Right hindlimb (tissue), 1 donor: ENCODE measurements at regions not wholly inside any gene's neighbourhood (a gene's known extent, or its start where the extent isn't known, plus 50 kb on each side); places are given as distances from the start of the nearest gene placed in this dataset.

Experiments
- DNase-seq: peaks from one replicate; pipeline ENCODE4 v3.0.0-alpha.2; 2018

DNA sequence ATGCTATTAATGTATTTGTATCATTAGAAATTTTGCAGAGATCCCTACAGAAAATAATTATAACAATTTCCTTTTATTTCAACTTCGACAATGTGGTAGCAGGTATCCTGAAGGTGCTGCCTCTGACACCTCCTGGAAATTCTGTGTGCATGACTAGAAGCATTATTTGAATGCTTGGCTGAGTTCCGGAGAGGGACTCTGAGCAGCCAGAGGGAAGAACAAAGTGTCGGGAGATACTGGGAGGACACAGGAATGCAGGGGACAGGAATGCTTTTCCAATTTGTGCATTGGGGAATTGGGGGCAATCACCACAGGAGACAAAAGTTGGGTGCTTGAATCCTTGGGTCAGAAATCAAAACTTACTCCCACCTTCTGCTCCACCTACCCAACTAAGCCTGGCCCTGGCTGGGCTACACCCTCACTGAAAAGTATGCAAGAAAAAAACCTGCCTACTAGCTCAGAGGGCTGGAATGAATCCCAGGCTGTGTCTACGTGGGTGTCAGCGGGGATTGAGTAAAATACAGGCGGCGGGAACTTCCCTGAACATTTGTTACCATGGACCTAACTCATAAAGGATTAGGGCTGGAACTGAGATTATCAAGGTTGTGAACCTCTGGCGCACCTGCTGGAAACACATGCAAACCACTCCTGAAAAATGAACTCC lies 299.3 kb downstream of the SOX11 start:
- DNase-seq: no peak

DNA sequence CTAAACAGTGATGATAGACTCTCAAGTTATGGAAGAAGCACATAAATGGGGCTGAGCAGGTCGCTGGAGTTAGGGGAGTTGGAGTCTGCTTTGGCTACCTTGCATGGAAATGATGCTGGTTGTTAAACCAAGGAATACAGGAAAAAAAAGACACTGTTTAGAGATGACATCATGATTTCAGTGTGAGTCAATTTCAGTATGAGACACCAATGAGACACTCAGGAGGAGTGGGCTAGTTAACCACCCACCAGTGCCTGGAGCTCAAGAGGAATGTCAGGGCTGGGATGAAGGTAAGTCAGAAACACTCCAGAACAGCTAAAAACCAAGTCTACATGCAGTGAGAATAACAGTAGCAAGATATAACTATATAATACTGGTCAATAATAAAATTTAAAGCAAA lies 303.6 kb downstream of the SOX11 start:
- DNase-seq: no peak

DNA sequence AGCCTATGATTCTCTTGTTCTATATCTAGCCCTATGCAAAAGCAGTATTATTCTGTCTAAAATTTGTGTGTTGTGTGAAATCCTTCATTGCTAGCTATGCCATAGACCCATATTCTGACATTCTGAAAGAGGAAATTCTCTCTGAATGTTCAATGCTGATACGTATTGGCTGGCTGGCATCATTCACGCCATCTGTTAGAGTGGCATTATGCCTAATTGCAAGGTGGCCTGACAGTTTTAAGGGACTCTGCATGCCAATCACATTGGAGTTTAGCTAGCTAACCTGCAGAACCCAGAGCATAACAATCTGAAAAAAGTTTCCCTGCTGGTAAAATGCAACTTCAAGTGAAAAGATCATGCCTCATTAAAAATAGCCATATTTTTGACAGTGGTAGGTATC lies 316.0 kb downstream of the SOX11 start:
- DNase-seq: no peak

DNA sequence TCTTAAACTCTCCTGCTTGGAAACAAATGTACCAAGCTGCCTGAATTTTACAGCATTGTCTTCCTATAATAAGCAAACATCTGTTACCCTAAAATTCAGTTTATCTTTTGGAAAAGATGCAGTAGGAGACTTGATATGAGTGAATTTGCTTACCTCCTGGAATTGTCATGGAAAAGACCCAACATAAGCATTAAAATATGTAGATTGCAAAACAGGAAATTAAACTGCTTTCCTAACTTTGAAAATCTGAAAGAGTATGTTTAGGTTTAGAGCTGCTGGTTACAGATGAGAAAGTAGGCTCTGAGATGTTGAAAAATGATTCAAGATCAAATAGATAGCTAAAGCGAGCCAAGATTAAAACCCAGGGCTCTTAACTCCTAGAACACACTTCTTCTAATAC lies 316.5 kb downstream of the SOX11 start:
- no peak for DNase-seq

DNA sequence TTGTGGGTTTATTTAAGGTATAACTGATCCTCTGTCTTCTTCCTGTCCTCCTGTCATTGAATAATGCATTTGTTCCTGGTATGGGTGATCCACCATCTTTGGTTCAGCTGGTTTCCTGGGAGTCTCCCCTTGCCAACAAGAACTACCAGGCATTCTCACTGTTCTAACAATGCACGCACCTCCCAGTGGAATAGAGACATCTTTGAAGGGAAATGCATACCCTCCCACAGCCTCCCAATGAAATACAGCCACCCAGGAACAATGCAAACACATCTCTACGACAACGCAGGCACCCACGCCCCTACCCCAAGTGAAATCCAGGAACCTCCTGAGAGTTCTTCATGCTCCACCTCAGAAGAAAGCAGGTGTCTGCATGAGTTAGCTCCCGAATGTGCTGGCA lies 318.0 kb downstream of the SOX11 start:
- no peak for DNase-seq

DNA sequence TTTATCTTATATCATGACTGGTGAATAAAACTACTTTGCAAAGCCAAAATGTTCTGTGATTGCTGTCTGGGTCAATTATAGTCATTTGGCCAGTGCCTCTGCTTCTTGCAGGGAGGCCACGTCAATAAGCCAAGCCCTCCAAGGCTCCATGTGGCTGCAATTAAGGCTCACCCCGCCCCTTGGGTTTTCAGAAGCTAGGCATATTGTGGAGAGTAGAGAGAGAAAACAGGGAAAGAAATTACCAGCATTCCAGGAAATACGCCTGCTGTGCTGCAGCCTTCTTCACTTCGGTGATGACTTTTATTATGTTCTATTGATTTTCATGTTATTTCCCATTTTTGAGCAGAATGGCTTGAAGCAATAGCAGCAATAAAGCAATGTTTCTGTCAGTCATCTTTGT lies 319.7 kb downstream of the SOX11 start:
- peak; percentile 43 for DNase-seq

DNA sequence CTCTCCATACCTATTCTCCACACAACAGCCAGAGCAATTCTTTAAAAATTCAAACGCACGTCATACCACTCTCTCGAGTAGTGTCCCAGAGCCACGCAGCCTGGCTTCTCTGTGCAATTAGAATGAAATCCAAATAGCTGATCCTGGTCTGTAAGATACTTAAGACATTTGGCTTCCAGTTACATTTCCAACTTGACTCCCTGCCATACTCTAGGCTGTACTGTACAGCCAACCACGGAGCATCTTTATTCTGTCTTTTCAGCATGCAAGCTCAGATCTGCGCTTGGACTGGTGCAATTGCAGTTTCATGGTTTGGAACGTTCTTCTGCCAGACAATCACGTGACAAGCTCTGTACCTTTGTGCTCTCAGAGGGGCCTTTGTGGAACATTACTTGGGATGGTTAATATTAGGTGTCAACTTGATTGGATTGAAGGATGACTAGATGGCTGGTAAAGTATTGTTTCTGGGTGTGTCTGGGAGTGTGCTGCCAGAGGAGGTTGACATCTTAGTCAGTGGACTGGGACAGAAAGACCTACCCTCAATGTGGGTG lies 325.6 kb downstream of the SOX11 start:
- DNase-seq: no peak

DNA sequence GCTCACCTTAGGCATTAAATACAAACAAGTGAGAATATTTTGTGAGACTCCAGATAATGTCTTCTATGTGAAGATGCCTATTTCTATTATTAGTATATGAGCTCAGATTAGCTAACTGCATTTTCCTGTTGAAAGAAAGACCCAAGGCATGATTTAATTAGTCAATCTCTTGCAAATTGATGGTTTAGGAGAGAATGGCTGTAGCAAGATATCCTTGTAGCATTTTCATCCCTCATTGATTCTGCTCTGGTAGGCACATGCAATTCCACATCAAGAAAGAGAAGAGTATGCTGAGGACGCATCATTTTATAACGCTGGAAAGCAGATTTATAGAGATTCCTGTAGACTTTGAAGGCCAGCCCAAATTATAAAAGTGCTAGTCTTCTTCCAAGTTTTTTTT lies 332.0 kb downstream of the SOX11 start:
- no peak for DNase-seq

DNA sequence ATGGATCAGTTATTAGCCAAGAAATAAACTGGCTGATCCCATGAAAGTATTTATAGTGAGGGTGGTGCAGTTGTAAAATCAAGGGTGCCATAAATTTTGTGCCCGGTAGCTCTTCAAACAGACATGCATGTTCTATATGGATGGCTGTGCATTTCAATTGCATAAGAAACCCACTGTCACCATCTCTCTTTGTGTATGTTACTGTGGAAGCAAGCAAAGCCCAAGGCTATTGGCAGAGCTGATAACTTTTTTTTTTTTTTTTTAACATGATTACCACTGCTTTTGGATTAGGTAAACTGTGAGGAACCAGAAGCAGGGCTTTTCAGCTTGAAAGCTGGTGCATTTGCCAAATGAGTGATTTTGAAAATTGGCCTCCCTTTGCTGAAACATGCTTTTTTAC lies 332.6 kb downstream of the SOX11 start:
- no peak for DNase-seq

DNA sequence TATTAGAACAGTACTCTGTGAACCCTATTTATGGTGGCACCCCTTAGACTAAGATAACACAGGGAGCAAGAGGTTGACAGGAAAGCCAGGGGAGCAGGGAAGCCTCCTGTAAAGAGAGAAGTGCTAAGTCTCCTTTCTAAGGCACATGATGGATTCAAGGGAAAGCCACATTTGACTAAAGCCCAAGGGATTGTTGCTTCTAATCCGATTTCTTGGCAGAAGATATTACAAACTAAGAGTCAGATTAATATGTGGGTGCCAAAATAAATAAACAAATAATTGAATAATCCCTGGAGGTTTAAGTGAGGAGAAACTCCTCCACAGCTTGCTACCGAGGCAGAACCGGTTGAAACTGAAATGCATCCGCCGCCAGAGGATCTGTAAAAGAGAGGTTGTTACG lies 333.2 kb downstream of the SOX11 start:
- DNase-seq: no peak

DNA sequence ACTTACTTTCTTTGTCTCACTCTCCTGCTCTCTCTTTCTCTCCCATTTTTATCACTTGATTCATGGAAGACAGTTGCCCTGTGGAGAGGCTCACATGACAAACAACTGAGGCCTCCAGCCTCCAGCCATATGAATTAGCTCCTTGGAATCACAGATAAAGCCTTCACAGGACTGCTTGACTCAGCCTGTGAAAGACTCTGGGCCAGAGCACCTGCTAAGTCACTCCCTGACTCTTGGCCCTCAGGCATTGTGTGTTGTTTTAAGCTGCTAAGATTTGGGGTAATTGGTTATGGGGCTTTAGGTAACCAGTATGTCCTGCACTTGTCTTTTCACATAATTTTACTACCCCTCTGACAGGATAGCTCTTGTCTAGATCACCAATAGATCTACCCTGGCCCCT lies 334.9 kb downstream of the SOX11 start:
- DNase-seq: no peak

DNA sequence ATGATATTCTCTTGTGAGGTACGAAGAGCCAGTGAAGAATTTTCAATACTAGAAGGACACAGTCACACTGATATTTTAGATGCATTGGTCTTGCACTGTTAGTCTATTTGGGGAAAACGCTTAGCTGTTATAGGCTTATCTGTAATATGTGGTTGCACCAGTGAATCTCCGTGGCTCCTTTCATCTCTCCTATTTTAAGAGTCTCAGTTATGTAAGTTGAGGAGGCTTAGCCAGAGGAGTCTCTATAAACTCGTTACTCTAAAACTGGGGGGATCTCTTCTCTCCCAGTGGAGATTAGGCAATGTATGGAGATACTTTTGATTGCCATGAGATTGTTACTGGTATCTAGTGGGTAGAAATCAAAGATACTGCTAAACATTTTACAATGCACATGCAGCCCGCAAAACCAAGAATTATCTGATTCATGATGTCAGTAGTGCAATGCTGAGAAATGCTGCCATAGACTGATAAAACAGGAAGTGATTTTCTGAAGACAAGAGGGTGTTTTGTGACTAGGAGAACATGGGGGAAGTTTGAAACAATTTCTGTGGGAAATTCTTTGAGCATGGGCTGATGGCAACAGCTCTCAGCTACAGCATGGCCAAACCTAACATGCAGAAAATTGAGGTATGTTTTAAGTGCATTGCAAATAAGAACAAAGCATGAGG lies 339.1 kb downstream of the SOX11 start:
- no peak for DNase-seq

DNA sequence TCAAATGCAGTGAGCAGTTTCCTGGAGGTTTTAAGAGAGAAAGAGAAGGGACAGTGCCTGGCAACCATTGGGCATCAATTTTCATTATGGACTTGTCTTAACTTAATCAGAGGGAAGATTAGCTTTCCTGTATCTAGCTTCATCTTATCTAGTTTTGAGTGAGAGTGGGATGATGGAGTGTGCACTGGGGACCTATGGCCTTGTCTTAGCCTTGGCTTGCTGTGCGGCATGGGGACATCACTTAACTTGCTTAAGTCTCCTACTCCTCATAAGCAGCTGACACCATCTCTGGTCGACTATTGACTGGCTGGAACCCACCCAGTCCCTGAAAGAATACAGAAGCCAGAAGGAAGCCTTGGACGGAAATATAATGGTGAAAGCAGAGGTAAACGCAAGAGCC lies 344.0 kb downstream of the SOX11 start:
- DNase-seq: no peak

DNA sequence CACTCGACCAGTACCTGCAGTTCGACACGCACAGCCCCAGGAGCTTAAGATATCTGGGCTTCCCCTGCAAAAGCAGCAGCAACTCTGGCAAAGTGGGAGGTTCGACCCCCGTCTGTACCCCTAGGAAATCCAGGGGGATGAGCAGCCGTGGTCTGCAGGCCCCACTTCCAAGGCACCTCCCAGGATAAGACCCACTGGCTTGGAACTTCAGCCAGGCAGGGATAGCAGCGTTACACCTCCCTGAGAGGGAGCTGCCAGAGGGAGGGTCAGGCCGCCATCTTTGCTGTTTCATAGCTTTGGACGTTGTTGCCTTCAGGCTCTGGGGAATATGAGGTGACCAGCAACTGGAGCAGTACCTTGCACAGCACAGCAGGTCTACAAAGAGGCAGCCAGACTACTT lies 351.1 kb downstream of the SOX11 start:
- no peak for DNase-seq

DNA sequence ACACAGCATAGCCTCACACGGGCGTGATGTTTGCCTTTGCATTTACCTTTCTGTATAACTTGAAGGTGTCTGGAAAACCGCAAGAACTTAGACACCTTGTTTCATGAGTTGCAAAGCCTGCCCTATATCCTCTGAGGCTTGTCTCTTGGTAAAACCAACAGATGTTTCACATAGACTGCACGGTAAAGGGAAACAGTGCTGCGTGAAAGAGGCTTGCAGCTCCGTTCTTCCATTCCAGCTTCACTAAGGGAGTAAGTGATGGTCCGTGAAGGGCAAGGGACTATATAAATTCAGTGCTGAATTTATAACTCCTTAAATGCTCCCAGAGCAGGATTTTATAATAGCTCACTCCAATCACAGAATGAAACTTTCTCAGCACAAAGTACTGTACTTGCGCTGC lies 360.5 kb downstream of the SOX11 start:
- DNase-seq: no peak

DNA sequence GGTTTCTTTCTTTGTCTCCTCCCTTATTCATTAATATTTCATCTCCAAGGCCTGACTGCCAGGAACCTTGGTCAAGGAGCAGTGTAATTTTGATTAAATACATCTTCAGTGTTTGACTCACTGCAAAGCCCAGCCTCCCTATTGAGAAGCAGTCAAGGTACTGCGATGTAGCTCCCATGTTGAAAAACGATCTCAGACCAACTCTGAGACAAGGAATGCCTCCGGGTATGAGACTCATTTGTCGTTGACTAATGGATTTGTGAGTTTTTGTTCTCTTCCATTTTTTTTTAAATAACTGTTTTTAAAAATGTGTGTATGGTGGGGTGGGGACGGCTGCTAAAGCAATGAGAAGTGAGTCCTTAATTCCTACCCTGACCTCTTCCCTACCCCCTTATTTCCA lies 361.6 kb downstream of the SOX11 start:
- DNase-seq: no peak

DNA sequence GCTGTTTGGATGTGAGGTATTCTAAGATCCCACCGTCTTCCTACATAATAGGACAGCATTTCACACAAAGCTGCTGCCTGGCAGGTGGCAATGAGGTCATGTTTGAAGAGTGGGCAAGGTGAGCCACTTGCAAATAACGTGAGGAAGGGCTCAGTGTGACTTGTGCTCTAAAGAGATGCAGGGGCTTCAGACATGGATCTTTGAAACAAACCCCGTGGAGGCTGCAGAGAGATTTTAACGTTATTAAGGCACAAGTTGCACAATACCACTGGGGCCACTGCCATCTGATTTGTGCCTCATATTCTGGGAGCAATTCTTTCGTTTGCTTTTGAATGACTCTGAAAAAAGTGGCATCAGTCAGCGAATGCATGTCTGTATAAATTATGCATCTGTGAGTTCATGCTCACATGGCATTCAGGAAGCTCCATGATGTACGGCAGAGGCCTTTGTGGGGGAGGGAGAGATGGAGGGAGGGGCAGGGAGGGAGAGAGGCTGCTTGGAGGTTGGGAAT lies 362.0 kb downstream of the SOX11 start:
- no peak for DNase-seq

DNA sequence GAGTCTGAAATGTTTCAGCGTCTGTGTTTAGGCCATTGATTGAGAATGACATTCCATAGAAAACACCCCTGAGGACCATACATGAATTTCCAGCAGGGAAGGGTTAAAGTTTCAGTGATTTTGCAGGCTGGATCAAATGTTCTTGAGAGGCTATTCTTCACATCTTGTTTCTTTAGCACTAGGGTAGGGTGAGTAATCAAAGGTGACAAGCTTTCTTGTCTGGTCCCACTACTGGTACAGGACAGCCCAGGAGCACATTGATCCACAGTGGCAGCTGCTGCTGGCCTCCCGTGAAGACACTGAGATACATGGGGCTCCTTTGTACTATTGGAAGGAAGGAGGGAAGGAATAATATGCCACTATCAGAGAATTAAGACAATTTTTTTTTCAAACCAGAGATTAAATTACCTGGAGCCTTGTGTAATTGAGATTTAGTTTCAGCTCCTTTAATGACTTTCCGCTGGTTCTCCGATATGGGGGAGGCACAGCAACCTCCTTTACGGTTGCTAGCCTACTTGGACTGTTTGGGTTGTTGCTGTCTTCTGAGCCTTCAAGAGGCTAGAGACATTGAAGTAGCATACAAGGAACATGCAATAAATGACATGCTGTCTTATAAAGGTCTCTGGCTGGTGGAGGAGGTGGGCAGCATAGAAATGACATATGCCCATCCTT lies 368.9 kb downstream of the SOX11 start:
- no peak for DNase-seq

DNA sequence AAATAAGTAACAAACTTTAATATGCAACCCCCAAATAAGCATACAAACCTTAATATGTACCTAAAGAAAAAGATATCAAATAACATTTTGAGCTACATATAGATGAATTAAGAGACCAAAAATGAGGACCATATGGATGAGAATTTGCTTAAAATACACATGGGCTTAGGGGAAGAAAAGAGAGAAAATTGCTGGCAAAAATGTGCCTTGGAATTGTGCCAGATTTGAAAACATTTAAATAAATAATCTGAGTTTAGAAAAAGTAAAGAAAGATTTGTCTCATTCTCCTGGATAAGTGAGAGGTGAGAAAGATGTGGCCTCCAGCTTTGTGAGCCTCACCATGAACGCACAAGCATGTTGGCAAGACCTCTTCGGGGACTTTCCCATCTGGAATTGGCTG lies 372.6 kb downstream of the SOX11 start:
- no peak for DNase-seq

DNA sequence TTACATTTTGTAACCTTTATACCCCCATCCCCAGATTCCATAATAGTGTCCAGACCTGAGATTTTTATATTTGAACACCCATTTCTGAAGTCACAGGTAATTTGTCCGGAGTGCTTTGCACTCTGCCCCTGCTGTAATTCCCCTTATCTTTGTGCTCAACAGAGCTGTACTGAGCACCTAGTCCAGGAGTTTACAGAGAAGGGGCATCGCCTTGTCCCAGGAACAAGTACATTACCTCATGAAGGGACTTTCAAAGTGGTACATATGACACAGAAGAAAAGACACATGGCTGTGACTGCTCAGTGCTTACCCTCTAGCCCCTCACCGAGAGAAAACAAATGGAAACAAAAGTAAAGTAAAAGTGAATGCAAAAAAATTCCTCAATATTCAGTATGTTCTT lies 373.5 kb downstream of the SOX11 start:
- DNase-seq: no peak

DNA sequence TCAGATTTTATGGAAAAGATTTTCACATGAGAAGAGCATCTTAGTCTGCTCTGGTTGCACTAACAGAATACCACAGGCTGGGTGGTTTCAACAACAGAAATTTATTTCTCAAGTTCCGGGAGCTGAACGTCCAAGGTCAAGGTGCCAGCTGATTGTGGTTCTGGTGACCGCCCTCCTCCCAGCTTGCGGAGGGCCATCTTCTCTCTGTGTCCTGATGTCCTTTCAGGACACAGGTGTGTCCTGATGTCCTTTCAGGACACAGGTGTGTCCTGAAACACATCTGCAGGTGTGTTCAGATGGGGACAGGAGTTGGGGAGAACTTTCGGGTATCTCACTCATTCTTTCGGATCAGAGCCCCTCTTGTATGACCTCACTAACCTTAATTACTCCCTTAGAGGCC lies 374.9 kb downstream of the SOX11 start:
- DNase-seq: no peak

DNA sequence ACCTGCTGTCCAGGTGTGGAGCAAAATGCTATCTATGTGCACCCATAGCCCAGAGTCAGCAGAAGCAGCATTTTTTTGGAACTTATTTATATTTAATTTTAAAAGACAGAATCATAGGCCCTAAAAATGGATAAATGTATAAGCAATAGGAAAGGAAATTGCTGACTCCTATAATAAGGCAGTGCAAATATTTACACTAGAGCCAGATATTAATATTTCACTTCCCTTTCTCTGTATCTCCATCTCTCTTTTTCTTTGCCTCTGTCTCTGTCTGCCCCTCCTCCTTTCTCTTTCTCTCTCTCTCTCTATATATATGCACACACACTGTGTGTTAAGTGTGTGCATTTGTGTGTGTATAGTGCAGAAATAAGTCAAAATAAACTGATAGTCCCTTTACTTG lies 375.6 kb downstream of the SOX11 start:
- DNase-seq: no peak

DNA sequence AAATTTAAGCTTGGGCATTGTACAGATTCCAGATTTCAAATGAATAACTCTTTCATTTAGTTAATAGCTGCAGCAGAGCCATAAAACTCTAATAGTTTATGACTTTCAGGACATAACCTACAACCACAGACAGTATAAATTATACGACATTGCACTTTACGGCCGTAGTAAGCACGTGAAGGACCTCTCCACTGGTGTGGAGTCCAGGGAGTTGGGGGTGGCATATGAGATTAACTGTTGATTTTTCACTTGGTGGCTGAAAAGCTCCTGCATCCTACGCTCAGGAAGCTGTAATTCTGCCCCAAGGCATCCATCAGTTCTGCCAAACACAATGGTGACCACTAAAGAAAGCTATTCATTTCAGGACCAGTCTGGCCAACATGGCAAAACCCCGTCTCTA lies 376.2 kb downstream of the SOX11 start:
- no peak for DNase-seq

DNA sequence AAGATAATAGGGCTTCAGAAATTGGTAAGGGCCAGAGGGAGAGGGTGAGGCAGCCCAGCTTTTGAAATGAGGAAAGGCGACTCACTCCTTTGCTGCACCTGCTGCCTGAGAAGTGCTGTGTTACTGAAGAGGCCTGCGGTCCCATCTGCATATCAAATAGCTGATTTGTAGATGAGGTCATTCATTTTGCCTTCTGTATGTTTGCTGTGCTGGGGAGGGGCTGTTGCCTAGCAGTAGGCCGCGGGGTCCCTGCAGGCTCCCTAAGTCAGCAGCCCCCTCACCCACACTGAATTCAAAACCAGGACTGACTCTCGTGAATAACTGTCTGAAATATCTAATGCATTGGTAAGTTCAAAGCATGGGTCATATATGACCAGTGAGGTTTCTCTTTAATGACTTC lies 377.2 kb downstream of the SOX11 start:
- peak; percentile 22 for DNase-seq
